Activated CD4-positive, alpha-beta T cell treated with anti-CD3 and anti-CD28 coated beads, Interleukin-2, amount 10 ng/mL, durations not matched to agents 24 days and 14 days (primary cell): ENCODE measurements at regions not wholly inside any gene's neighbourhood (a gene's known extent, or its start where the extent isn't known, plus 50 kb on each side); places are given as distances from the start of the nearest gene placed in this dataset.

ENCODE experiments used
- DNase-seq: peaks from one replicate; pipeline ENCODE4 v3.0.0; 2022
- H3K27ac Mint-ChIP-seq: one replicate; pipeline ENCODE4 v1.8.0; 2022; ENCODE audit warnings: mild to moderate bottlenecking, mixed read lengths
- H3K27me3 Mint-ChIP-seq: one replicate; pipeline ENCODE4 v1.8.0; 2022; ENCODE audit warnings: mixed read lengths
- H3K36me3 Mint-ChIP-seq: one replicate; pipeline ENCODE4 v1.8.0; 2022; ENCODE audit warnings: low read depth, mild to moderate bottlenecking, mixed read lengths
- H3K4me1 Mint-ChIP-seq: one replicate; pipeline ENCODE4 v1.8.0; 2021; ENCODE audit warnings: mixed read lengths
- H3K4me3 Mint-ChIP-seq: one replicate; pipeline ENCODE4 v1.8.0; 2022; ENCODE audit warnings: mild to moderate bottlenecking, moderate library complexity, mixed read lengths
- H3K9me3 Mint-ChIP-seq: one replicate; pipeline ENCODE4 v1.8.0; 2021; ENCODE audit warnings: mixed read lengths
- intact Hi-C: fragments of 100-400 bp; cut with micrococcal nuclease; formaldehyde crosslinking; loops from one replicate; pipeline ENCODE4 v1.15.1; 2023

- intact Hi-C loops, result no loop called here
- Mint-ChIP-seq H3K4me3 (no peak overlapping the region), H3K4me1 (no peaks in the 10 kb centered on the region), H3K27ac (no peak overlapping the region), H3K9me3 (no peaks in the 10 kb centered on the region), H3K36me3 (no peaks in the 10 kb centered on the region), H3K27me3 (no peaks in the 10 kb centered on the region)
- DNase-seq, result no peak
Measured at GRCh38 chr15:94834000-94834399, 602.6 kb downstream of the MCTP2 start.

GRCh38 chr15:94834494-94834893, 603.1 kb downstream of the MCTP2 start:
- no peaks in the 10 kb centered on the region for H3K36me3 Mint-ChIP-seq
- no peak overlapping the region for H3K4me3 Mint-ChIP-seq
- intact Hi-C loops, result no loop called here
- no peak for DNase-seq
- H3K9me3 Mint-ChIP-seq, result no peaks in the 10 kb centered on the region
- no peaks in the 10 kb centered on the region for H3K4me1 Mint-ChIP-seq
- no peaks in the 10 kb centered on the region for H3K27me3 Mint-ChIP-seq
- H3K27ac Mint-ChIP-seq, result no peak overlapping the region

DNA sequence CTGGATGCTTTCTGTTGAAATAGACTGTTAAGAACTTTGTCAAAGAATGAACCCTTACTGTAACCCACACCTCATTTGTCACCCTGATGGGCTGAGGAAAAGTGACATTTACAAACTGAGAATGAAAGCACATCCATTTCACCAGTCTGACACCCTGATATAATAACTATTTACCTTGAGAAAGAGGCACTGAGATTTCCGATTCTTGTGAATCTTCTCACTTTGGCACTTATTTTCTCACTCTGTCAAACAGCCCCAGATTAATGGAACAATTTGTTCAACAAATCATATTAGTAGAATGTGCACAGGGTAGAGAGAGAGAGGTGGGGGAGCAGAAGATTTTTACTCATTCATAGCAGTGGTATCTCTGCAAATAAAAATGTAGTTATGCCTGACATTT, 606.9 kb downstream of the MCTP2 start:
- H3K9me3 Mint-ChIP-seq, result no peaks in the 10 kb centered on the region
- no peaks in the 10 kb centered on the region for H3K4me1 Mint-ChIP-seq
- intact Hi-C loops, result no loop called here
- H3K27ac Mint-ChIP-seq, result no peak overlapping the region
- H3K36me3 Mint-ChIP-seq, result no peaks in the 10 kb centered on the region
- no peak for DNase-seq
- H3K27me3 Mint-ChIP-seq, result peaks cover 3% of the 10 kb centered on the region
- H3K4me3 Mint-ChIP-seq, result no peak overlapping the region

- H3K36me3 Mint-ChIP-seq, result no peaks in the 10 kb centered on the region
- no peak overlapping the region for H3K4me3 Mint-ChIP-seq
- DNase-seq, result no peak
- no peak overlapping the region for H3K27ac Mint-ChIP-seq
- no peaks in the 10 kb centered on the region for H3K9me3 Mint-ChIP-seq
- H3K4me1 Mint-ChIP-seq, result no peaks in the 10 kb centered on the region
- H3K27me3 Mint-ChIP-seq, result peaks cover 24% of the 10 kb centered on the region
- intact Hi-C loops, result no loop called here
Measured at GRCh38 chr15:94840794-94841783, 609.7 kb downstream of the MCTP2 start.

DNA sequence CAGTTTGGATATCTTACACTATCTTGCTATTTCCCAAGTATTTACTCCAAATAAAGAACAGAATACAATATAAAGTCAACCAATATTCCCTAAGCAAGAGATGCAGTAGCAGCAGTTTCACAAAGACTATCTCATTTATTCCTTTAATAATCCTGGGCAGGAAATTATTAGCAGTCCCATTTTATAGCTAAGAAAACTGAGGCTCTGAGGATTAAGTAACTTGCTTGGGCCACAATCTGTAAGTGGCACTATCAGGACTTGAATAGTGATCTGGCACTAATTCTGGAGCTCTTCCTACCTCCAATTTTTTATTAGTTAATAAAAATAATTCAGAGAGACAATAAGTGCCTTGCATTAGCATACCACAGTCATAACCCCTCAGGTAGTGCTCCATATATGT, 611.7 kb downstream of the MCTP2 start:
- peaks cover 30% of the 10 kb centered on the region for H3K27me3 Mint-ChIP-seq
- H3K4me3 Mint-ChIP-seq, result no peak overlapping the region
- H3K4me1 Mint-ChIP-seq, result no peaks in the 10 kb centered on the region
- peaks cover 9% of the 10 kb centered on the region for H3K9me3 Mint-ChIP-seq
- no peak for DNase-seq
- H3K27ac Mint-ChIP-seq, result no peak overlapping the region
- intact Hi-C loops, result no loop called here
- H3K36me3 Mint-ChIP-seq, result no peaks in the 10 kb centered on the region

DNA sequence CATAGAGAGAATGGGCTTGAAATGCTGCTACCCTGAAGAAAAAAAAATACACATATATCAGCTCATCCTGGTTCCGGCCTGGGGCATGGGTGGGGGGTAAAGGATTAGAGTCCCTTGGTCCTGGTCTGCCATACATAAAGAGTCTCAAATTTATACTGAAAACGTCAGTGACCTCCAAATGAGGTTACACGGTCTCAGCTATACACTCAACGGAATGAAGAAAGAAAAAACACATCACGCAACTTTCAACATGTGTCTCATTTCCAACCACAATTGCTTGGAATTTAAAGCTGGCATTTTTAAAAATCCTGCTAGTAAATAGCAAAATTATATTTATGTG, 612.8 kb downstream of the MCTP2 start:
- peak; percentile 15 for DNase-seq
- Mint-ChIP-seq H3K4me1 (no peaks in the 10 kb centered on the region), H3K27ac (no peak overlapping the region), H3K36me3 (no peaks in the 10 kb centered on the region), H3K4me3 (no peak overlapping the region), H3K9me3 (peaks cover 9% of the 10 kb centered on the region), H3K27me3 (peaks cover 30% of the 10 kb centered on the region)
- intact Hi-C loops, result no loop called here

- DNase-seq, result no peak
- intact Hi-C loops, result no loop called here
- Mint-ChIP-seq H3K27me3 (peaks cover 30% of the 10 kb centered on the region), H3K36me3 (no peaks in the 10 kb centered on the region), H3K27ac (no peak overlapping the region), H3K9me3 (peaks cover 9% of the 10 kb centered on the region), H3K4me3 (no peak overlapping the region), H3K4me1 (no peaks in the 10 kb centered on the region)
Measured at GRCh38 chr15:94844538-94845389, 613.4 kb downstream of the MCTP2 start.

DNA sequence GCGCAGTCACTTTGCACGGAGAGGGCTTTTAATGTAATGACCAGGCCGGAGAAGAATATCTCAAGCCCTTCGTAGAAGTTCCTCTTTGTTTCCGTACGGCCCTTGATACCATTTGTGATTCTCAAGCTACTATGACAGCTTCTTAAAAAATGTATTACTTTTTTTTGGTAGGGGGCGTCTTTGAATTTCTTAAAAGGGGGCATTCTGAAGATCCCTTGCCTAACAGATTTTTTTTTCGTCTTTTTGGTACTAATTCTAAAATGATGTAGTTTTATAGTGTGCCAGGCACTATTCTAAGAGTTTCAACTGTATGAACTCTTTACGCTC, 614.0 kb downstream of the MCTP2 start:
- Mint-ChIP-seq H3K36me3 (no peaks in the 10 kb centered on the region), H3K9me3 (peaks cover 9% of the 10 kb centered on the region), H3K27ac (no peak overlapping the region), H3K4me1 (no peaks in the 10 kb centered on the region), H3K4me3 (no peak overlapping the region), H3K27me3 (peaks cover 30% of the 10 kb centered on the region)
- no peak for DNase-seq
- intact Hi-C loops, result no loop called here

- H3K27me3 Mint-ChIP-seq, result peaks cover 30% of the 10 kb centered on the region
- H3K36me3 Mint-ChIP-seq, result no peaks in the 10 kb centered on the region
- H3K27ac Mint-ChIP-seq, result no peak overlapping the region
- DNase-seq, result no peak
- H3K9me3 Mint-ChIP-seq, result peaks cover 9% of the 10 kb centered on the region
- H3K4me3 Mint-ChIP-seq, result no peak overlapping the region
- intact Hi-C loops, result no loop called here
- H3K4me1 Mint-ChIP-seq, result no peaks in the 10 kb centered on the region
Measured at GRCh38 chr15:94847325-94847724, 616.0 kb downstream of the MCTP2 start.

GRCh38 chr15:94848054-94848453, 616.7 kb downstream of the MCTP2 start:
- DNase-seq, result no peak
- Mint-ChIP-seq H3K9me3 (peaks cover 9% of the 10 kb centered on the region), H3K27me3 (peaks cover 28% of the 10 kb centered on the region), H3K36me3 (no peaks in the 10 kb centered on the region), H3K27ac (no peak overlapping the region), H3K4me1 (no peaks in the 10 kb centered on the region), H3K4me3 (no peak overlapping the region)
- intact Hi-C loops, result no loop called here

DNA sequence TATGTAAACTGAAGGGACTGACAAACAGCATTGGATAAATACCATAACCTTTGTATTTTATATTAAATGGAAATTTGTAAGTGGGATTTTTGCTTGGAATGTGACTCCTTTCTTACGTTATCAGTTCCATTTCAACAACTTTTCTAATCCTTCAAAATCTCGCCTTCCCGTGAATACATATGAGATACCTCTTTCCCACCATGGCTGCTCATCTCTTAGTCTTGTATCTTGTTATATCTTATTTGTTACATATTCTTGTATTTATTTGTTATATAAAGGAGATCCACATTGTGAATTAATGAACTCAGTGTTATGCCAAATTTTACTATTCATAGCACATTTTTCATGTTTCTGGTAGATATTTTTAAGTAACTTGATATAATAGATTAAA, 623.7 kb downstream of the MCTP2 start:
- no peak for DNase-seq
- no peaks in the 10 kb centered on the region for H3K36me3 Mint-ChIP-seq
- intact Hi-C loops, result no loop called here
- no peak overlapping the region for H3K4me3 Mint-ChIP-seq
- H3K27me3 Mint-ChIP-seq, result no peaks in the 10 kb centered on the region
- H3K9me3 Mint-ChIP-seq, result no peaks in the 10 kb centered on the region
- no peak overlapping the region for H3K27ac Mint-ChIP-seq
- H3K4me1 Mint-ChIP-seq, result no peaks in the 10 kb centered on the region

- intact Hi-C loops, result no loop called here
- no peak for DNase-seq
- H3K4me3 Mint-ChIP-seq, result no peak overlapping the region
- no peaks in the 10 kb centered on the region for H3K4me1 Mint-ChIP-seq
- H3K36me3 Mint-ChIP-seq, result no peaks in the 10 kb centered on the region
- no peaks in the 10 kb centered on the region for H3K27me3 Mint-ChIP-seq
- H3K9me3 Mint-ChIP-seq, result no peaks in the 10 kb centered on the region
- H3K27ac Mint-ChIP-seq, result no peak overlapping the region
Measured at GRCh38 chr15:94855409-94856266, 624.3 kb downstream of the MCTP2 start.

DNA sequence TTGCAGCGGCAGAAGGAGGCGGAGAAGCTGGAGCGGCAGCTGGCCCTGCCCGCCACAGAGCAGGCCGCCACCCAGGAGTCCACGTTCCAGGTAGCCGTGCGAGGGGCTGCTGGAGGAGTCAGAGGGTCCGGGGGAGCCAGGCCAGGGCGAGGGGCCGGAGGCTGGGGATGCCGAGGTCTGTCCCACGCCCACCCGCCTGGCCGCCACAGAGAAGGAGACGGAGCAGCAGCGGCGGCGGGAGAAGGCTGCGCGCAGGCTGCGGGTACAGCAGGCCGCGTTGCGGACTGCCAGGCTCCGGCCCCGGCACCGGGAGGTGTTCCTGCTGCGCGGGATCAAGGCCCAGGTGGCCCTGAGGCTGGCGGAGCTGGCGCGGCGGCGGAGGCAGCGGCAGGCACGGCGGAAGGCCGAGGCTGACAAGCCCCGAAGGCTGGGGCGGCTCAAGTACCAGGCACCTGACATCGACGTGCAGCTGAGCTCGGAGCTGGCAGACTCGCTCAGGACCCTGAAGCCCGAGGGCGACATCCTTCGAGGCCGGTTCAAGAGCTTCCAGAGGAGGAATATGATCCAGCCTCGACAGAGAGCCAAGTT, 625.0 kb downstream of the MCTP2 start:
- no peaks in the 10 kb centered on the region for H3K27me3 Mint-ChIP-seq
- intact Hi-C loops, result no loop called here
- no peak for DNase-seq
- no peaks in the 10 kb centered on the region for H3K36me3 Mint-ChIP-seq
- no peak overlapping the region for H3K4me3 Mint-ChIP-seq
- no peaks in the 10 kb centered on the region for H3K4me1 Mint-ChIP-seq
- H3K9me3 Mint-ChIP-seq, result no peaks in the 10 kb centered on the region
- no peak overlapping the region for H3K27ac Mint-ChIP-seq
